ENCODE measurements at regions not wholly inside any gene's neighbourhood (a gene's known extent, or its start where the extent isn't known, plus 50 kb on each side); places are given as distances from the start of the nearest gene placed in this dataset.

- TF ChIP-seq CTCF (IDR thresholded peaks at IDR 0.05; ENCODE audit: extremely low read depth, missing control alignments) = no peak
- DNase-seq (ENCODE audit: low spot score) = no peak
These were observed 421.0 kb downstream of the DYNC2H1 start for GRCh38 chr11:103530257-103530656.

- no peak for DNase-seq (ENCODE audit: low spot score)
- TF ChIP-seq CTCF (IDR thresholded peaks at IDR 0.05; ENCODE audit: extremely low read depth, missing control alignments) = no peak
These were observed 423.0 kb downstream of the DYNC2H1 start for GRCh38 chr11:103532133-103532788.

GRCh38 chr11:103534191-103534590 is 425.0 kb downstream of the DYNC2H1 start:
- TF ChIP-seq CTCF (IDR thresholded peaks at IDR 0.05; ENCODE audit: extremely low read depth, missing control alignments) = no peak
- no peak for DNase-seq (ENCODE audit: low spot score)

- no peak for TF ChIP-seq CTCF (IDR thresholded peaks at IDR 0.05; ENCODE audit: extremely low read depth, missing control alignments)
- no peak for DNase-seq (ENCODE audit: low spot score)
These were observed 425.7 kb downstream of the DYNC2H1 start for GRCh38 chr11:103534959-103535358.

- no peak for TF ChIP-seq CTCF (IDR thresholded peaks at IDR 0.05; ENCODE audit: extremely low read depth, missing control alignments)
- DNase-seq (ENCODE audit: low spot score) = no peak
These were observed 427.1 kb downstream of the DYNC2H1 start for GRCh38 chr11:103536335-103536722.

GRCh38 chr11:103537904-103538502 is 428.8 kb downstream of the DYNC2H1 start:
- no peak for DNase-seq (ENCODE audit: low spot score)
- TF ChIP-seq CTCF (IDR thresholded peaks at IDR 0.05; ENCODE audit: extremely low read depth, missing control alignments) = no peak

- no peak for DNase-seq (ENCODE audit: low spot score)
- TF ChIP-seq CTCF (IDR thresholded peaks at IDR 0.05; ENCODE audit: extremely low read depth, missing control alignments) = no peak
These were observed 429.9 kb downstream of the DYNC2H1 start for GRCh38 chr11:103539166-103539565.
